ENCODE measurements at regions not wholly inside any gene's neighbourhood (a gene's known extent, or its start where the extent isn't known, plus 50 kb on each side); places are given as distances from the start of the nearest gene placed in this dataset.

GRCh38 chr5:146967646-146968045 lies 89.1 kb upstream of the PPP2R2B start:
- no TSS peak for BruUV-seq (replicated peaks)
- no peaks in the 10 kb centered on the region for H3K4me1 ChIP-seq (ENCODE audit: insufficient read depth, low read length)
- POLR2A ChIA-PET (ENCODE audit: unreplicated experiment) = no interaction called here
- no peak overlapping the region for H3K4me3 ChIP-seq (ENCODE audit: low read length)
- no peak overlapping the region for H2AFZ ChIP-seq (ENCODE audit: low read length)
- no peak overlapping the region for H3K9ac ChIP-seq (ENCODE audit: low read length)
- H3K36me3 ChIP-seq (ENCODE audit: low read depth, low read length) = no peaks in the 10 kb centered on the region
- H3K4me2 ChIP-seq (ENCODE audit: low read length) = no peak overlapping the region
- DNase-seq (no peak), ATAC-seq (no peak)
- no peaks in the 10 kb centered on the region for H3K9me2 ChIP-seq (replicated peaks; ENCODE audit: low read length)
- H3F3A ChIP-seq (ENCODE audit: low read length, unreplicated experiment) = no peaks in the 10 kb centered on the region
- intact Hi-C loops (cut with micrococcal nuclease) = loop anchor here (10.0 kb wide), 1 partner anchor 407 kb away; no protein-coding TSS in a partner anchor
- CTCF ChIA-PET = no interaction called here
- no peaks in the 10 kb centered on the region for H3K79me2 ChIP-seq (ENCODE audit: low read length)
- H3K9me3 ChIP-seq (ENCODE audit: low read length) = no peaks in the 10 kb centered on the region
- no peaks in the 10 kb centered on the region for H4K20me1 ChIP-seq (ENCODE audit: low read length)
- TF ChIP-seq EZH2 (IDR thresholded peaks at IDR 0.05; ENCODE audit: low read length, unreplicated experiment) = no peak
- no peak for TF ChIP-seq EZH2phosphoT487 (IDR thresholded peaks at IDR 0.05; ENCODE audit: borderline replicate concordance, low read length)
- TF ChIP-seq CTCF (conservative IDR thresholded peaks at IDR 0.05; ENCODE audit: low read depth, low read length) = no peak
- peaks cover 25% of the 10 kb centered on the region; the same call in 1 of the 2 replicates for H3K27me3 ChIP-seq (ENCODE audit: low read length)
- H3K27ac ChIP-seq (ENCODE audit: low read length) = no peak overlapping the region

- H4K20me1 ChIP-seq (ENCODE audit: low read length) = no peaks in the 10 kb centered on the region
- no peaks in the 10 kb centered on the region for H3K9me2 ChIP-seq (replicated peaks; ENCODE audit: low read length)
- no peak overlapping the region for H3K9ac ChIP-seq (ENCODE audit: low read length)
- H2AFZ ChIP-seq (ENCODE audit: low read length) = no peak overlapping the region
- H3K27me3 ChIP-seq (ENCODE audit: low read length) = peaks cover 32% of the 10 kb centered on the region; the same call in 1 of the 2 replicates
- intact Hi-C loops (cut with micrococcal nuclease) = loop anchor here (5.0 kb wide), 1 partner anchor 216 kb away; no protein-coding TSS in a partner anchor
- H3K36me3 ChIP-seq (ENCODE audit: low read depth, low read length) = no peaks in the 10 kb centered on the region
- H3K4me3 ChIP-seq (ENCODE audit: low read length) = no peak overlapping the region
- no peak overlapping the region for H3K4me2 ChIP-seq (ENCODE audit: low read length)
- no peaks in the 10 kb centered on the region for H3K9me3 ChIP-seq (ENCODE audit: low read length)
- TF ChIP-seq EZH2 (IDR thresholded peaks at IDR 0.05; ENCODE audit: low read length, unreplicated experiment) (no peak), CTCF (conservative IDR thresholded peaks at IDR 0.05; ENCODE audit: low read depth, low read length) (no peak)
- ChIA-PET CTCF (no interaction called here), POLR2A (ENCODE audit: unreplicated experiment) (no interaction called here)
- no peaks in the 10 kb centered on the region for H3F3A ChIP-seq (ENCODE audit: low read length, unreplicated experiment)
- DNase-seq = no peak
- H3K4me1 ChIP-seq (ENCODE audit: insufficient read depth, low read length) = no peaks in the 10 kb centered on the region
- H3K27ac ChIP-seq (ENCODE audit: low read length) = no peak overlapping the region
- H3K79me2 ChIP-seq (ENCODE audit: low read length) = no peaks in the 10 kb centered on the region
- BruUV-seq (replicated peaks) = no TSS peak
- ATAC-seq = no peak
Measured at GRCh38 chr5:146971401-146971800, 92.8 kb upstream of the PPP2R2B start.

DNA sequence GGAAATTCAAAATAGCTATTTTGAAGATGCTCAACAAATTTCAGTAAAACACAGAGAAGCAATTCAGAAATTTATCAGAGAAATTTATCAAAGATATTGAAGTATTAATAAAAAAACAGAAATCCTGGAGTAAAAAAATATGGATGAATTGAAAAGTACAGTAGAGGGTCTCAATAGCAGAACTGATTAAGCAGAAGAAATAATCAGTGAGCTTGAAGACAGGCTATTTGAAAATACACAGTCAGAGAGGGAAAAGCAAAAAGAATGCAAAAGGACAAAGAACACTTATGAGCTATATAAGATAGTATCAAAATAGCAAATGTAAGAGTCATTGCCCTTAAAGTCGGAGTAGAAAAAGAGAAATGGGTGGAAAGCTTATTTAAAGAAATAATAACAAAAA lies 107.9 kb upstream of the PPP2R2B start:
- no TSS peak for BruUV-seq (replicated peaks)

More for the DNA sequence above, 107.9 kb upstream of the PPP2R2B start:
- H2AFZ ChIP-seq (ENCODE audit: low read length) = no peak overlapping the region
- no peak for DNase-seq
- H3K27ac ChIP-seq (ENCODE audit: low read length) = no peak overlapping the region
- no peak overlapping the region for H3K4me2 ChIP-seq (ENCODE audit: low read length)
- no peak overlapping the region for H3K4me3 ChIP-seq (ENCODE audit: low read length)
- intact Hi-C loops (cut with micrococcal nuclease) = no loop called here
- no peaks in the 10 kb centered on the region for H3K4me1 ChIP-seq (ENCODE audit: insufficient read depth, low read length)
- H3K36me3 ChIP-seq (ENCODE audit: low read depth, low read length) = no peaks in the 10 kb centered on the region
- no peak overlapping the region for H3K9ac ChIP-seq (ENCODE audit: low read length)
- CTCF ChIA-PET = no interaction called here
- H3F3A ChIP-seq (ENCODE audit: low read length, unreplicated experiment) = no peaks in the 10 kb centered on the region
- no peaks in the 10 kb centered on the region for H3K79me2 ChIP-seq (ENCODE audit: low read length)
- POLR2A ChIA-PET (ENCODE audit: unreplicated experiment) = no interaction called here
- H3K27me3 ChIP-seq (ENCODE audit: low read length) = no peaks in the 10 kb centered on the region
- ATAC-seq = no peak
- no peaks in the 10 kb centered on the region for H3K9me3 ChIP-seq (ENCODE audit: low read length)
- H4K20me1 ChIP-seq (ENCODE audit: low read length) = no peaks in the 10 kb centered on the region
- no peaks in the 10 kb centered on the region for H3K9me2 ChIP-seq (replicated peaks; ENCODE audit: low read length)
- TF ChIP-seq EZH2 (IDR thresholded peaks at IDR 0.05; ENCODE audit: low read length, unreplicated experiment) (no peak), CTCF (conservative IDR thresholded peaks at IDR 0.05; ENCODE audit: low read depth, low read length) (no peak), EZH2phosphoT487 (IDR thresholded peaks at IDR 0.05; ENCODE audit: borderline replicate concordance, low read length) (no peak)

Data from PC-3 (cell line).